Inflammatory macrophage treated with lipopolysaccharide for 4 hours (primary cell): ENCODE measurements at regions not wholly inside any gene's neighbourhood (a gene's known extent, or its start where the extent isn't known, plus 50 kb on each side); places are given as distances from the start of the nearest gene placed in this dataset.

ENCODE experiments used
- DNase-seq: peaks from one replicate; pipeline ENCODE4 v3.0.0-alpha.2; 2020

- no peak for DNase-seq
Observed at GRCh38 chr10:111756217-111757061, 427.1 kb downstream of the GPAM start.

GRCh38 chr10:111758593-111758992 is 425.0 kb downstream of the GPAM start:
- DNase-seq = no peak

- no peak for DNase-seq
Observed at GRCh38 chr10:111762114-111762513, 421.5 kb downstream of the GPAM start.

GRCh38 chr10:111765216-111765615 is 418.3 kb downstream of the GPAM start:
- no peak for DNase-seq

- DNase-seq = no peak
Observed at GRCh38 chr10:111766464-111766863, 417.1 kb downstream of the GPAM start.

GRCh38 chr10:111767661-111768060 is 415.9 kb downstream of the GPAM start:
- DNase-seq = no peak

- DNase-seq = no peak
Observed at GRCh38 chr10:111773950-111774349, 409.6 kb downstream of the GPAM start.

GRCh38 chr10:111774486-111774885 is 409.1 kb downstream of the GPAM start:
- no peak for DNase-seq

GRCh38 chr10:111784436-111784835 is 399.1 kb downstream of the GPAM start:
- DNase-seq = no peak

GRCh38 chr10:111784946-111785465 is 398.6 kb downstream of the GPAM start:
- DNase-seq = no peak

GRCh38 chr10:111785921-111786320 is 397.6 kb downstream of the GPAM start:
- no peak for DNase-seq

- DNase-seq = no peak
Observed at GRCh38 chr10:111789821-111790220, 393.7 kb downstream of the GPAM start.

- DNase-seq = no peak
Observed at GRCh38 chr10:111801841-111802240, 381.7 kb downstream of the GPAM start.

GRCh38 chr10:111804781-111805180 is 378.8 kb downstream of the GPAM start:
- DNase-seq = no peak

- no peak for DNase-seq
Observed at GRCh38 chr10:111811517-111811916, 372.0 kb downstream of the GPAM start.

- no peak for DNase-seq
Observed at GRCh38 chr10:111820471-111820870, 363.1 kb downstream of the GPAM start.

GRCh38 chr10:111821871-111822270 is 361.7 kb downstream of the GPAM start:
- DNase-seq = no peak

- no peak for DNase-seq
Observed at GRCh38 chr10:111822661-111823060, 360.9 kb downstream of the GPAM start.

GRCh38 chr10:111824128-111824527 is 359.4 kb downstream of the GPAM start:
- DNase-seq = no peak

GRCh38 chr10:111830359-111830758 is 353.2 kb downstream of the GPAM start:
- DNase-seq = no peak

- no peak for DNase-seq
Observed at GRCh38 chr10:111831058-111831457, 352.5 kb downstream of the GPAM start.

GRCh38 chr10:111833251-111833650 is 350.3 kb downstream of the GPAM start:
- DNase-seq = no peak

- no peak for DNase-seq
Observed at GRCh38 chr10:111835574-111835973, 348.0 kb downstream of the GPAM start.

- no peak for DNase-seq
Observed at GRCh38 chr10:111836064-111836463, 347.5 kb downstream of the GPAM start.

- DNase-seq = no peak
Observed at GRCh38 chr10:111836571-111836970, 347.0 kb downstream of the GPAM start.
